HG02852 (cell line): ENCODE measurements at regions not wholly inside any gene's neighbourhood (a gene's known extent, or its start where the extent isn't known, plus 50 kb on each side); places are given as distances from the start of the nearest gene placed in this dataset.
A peak's percentile ranks its signal among the peaks of the same experiment; 100 is the strongest.
"Not testable (repeated sequence)": the region's sequence is repeated elsewhere in the genome, so short reads cannot be mapped to it uniquely, and the experiment has no call there.

Source experiments
- ATAC-seq: cut with Tn5 transposase; IDR thresholded peaks from one replicate; pipeline ENCODE4 v1.9.1; 2021; ENCODE audit warnings: mild to moderate bottlenecking, moderate library complexity; ENCODE audit not compliant: unreplicated experiment

DNA sequence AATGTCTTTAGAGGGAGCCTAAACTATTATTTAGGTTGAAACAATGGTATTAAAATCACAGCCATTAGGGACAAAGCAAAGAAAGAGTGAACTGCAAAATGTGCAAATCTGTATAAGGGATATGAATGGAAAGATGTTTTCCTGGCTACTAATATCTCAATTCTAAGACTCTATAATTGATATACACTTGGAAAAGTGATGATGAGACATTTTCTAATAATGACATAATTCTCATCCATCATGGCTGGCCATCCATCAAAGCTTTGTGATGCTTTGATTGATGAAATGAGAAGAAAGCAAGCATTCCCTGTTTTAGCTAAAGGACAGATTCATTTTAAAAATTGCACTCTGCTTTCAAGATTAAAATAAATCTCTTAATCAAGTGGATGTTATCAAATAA is 965.5 kb upstream of the IGFBP7 start:
- ATAC-seq = no peak

DNA sequence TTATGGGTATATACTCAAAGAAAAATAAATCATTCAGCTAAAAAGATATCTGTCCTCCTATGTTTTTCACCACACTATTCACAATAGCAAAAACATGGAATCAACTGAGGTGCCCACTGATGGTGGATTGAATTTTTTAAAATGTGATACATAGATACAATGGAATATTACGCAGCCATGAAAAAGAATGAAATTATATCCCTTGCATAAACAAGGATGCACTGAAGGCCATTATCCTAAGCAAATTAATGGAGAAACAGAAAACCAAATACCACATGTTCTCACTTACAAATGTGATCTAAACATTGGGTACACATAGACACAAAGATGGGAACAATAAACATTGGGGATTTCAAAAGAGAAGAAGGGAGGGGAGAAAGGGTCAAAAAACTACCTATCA is 964.2 kb upstream of the IGFBP7 start:
- ATAC-seq = no peak

DNA sequence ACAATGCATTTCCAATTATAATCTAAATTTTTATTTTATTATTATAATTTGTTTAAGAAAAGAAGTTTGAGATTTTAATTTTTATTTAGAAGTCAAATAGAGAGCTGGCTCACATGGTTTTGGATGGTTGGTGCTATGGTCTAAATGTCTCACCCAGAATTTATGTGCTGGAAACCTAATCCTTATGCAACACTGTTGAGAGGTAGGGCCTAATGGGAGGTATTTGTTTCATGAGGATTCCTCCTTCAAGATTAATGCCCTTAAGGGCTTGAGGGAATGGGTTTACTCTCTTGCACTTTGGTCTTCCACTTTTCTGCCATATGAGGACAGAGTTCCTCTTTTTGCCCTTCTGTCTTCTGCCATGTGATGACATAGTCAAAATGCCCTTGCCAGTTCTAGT is 960.5 kb upstream of the IGFBP7 start:
- ATAC-seq = no peak

DNA sequence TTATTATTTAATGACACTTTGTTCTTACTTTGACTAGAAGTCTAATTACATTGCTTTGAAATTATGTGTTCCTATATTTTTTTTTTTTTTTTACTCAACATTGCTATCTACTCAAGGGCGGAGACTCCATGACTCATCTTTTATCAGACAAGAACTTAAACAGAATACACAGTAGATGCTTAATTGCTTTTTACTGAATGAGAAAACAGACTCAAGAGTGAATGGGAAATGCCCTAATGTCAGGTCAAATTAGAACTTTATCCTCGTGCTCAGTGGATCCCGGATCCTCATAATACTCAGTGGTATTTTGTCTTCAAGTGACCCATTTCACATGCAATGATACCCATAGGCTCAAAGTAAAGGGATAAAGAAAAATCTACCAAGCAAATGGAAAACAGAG is 954.5 kb upstream of the IGFBP7 start:
- ATAC-seq = no peak

DNA sequence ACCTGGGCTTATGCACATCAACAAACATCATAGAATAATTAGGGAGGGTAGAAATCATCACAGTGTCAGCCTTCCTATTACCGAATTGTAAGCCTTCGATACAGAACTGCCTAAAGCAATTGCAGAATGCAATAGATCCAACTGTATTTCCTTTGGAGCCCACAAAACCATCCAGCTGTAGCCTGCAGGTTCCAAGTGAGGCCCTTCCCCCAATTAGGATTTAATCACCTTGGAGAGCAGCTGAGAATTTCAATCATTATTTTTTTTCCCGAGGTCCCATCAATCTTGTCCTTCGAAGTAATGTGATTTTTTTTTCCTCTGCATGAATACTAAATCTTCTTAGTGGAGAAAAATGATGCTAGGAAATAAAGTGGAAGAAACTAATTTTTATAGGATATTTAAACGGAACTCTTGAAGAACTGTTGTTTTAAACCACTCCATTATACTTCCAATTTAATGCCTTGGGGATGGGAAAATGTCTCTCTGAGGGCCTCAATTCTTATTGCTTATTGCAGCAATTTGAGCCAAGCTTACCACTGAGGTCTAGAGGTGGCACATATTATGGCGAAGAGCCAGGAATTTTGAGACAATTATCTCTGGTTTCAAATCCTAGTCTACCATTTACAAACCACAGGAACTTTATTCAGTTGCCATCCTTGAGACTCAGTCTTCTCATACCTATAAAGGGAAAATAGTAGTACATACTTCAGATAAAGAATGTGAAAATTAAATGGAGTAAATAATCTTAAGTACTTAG is 953.4 kb upstream of the IGFBP7 start:
- no peak for ATAC-seq

DNA sequence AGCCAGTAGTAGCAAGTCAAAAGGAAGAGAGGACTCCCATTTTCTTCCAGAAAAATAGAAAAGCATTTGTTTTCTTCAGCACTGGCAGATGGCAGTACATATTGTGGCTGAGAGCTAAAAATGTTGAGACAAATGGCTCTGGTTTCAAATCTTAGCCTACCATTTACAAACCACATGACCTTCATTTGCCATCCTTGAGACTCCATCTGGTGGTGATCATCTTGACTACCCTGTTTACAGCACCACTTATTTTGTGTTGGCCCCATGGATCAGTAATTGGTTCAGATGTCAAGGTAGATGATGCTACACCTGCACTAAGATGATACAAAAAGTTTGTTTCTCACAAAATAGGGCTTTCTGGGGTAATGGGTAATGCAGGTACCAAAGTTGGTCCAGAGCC is 951.8 kb upstream of the IGFBP7 start:
- no peak for ATAC-seq

DNA sequence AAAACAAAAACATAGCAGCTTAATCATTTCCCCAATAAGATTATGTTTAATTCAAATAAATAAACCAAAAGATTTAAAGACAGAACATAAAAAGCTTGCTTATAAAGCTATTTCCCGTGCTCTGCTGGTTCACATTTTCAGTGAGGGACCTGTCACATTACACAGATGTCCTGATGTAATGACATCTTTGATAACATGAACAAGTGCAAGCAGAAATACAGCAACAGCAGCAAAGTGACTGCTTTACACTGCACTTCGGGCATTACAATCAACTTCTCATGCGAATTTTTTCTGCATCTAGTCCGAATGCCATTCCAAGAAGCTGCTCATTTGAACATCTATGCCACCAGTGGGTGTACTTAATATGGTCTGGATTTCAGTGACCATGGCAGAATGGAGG is 940.3 kb upstream of the IGFBP7 start:
- no peak for ATAC-seq

DNA sequence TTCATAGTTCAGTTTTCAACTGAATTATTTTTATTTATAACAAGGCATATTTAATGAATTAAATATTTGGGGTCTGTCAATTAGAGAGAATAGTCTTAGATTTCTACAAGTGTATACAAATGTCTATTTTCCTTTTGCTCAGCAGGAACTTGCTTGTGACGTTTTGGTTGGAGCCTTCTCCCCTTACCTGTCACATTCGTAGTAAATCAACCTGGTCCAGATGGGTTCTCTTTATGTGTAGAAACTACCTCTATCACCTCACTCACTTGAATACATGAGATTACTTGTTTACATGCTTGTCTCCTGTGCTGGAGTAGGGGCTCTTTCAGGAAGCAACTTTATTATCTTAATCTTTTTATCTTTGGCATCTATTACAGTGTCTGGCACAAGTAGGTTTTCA is 938.3 kb upstream of the IGFBP7 start:
- ATAC-seq = no peak

DNA sequence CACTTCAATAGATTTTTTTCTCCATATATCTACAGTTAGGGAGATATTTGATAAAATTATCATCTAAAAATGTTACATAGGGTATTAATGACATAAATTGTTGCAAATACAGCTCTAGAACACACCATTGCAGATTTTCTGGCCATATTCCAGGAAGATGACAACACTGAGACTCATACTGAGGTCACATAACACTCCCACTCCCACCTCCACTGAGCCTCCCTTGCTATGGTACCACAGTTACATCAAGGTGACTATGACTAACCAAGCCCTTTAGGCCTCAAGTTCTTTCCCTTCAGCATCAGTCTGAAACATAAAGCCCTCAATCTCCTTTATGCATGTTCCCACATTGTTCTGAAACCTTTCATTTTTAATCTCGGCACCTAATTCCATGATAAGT is 932.0 kb upstream of the IGFBP7 start:
- no peak for ATAC-seq

DNA sequence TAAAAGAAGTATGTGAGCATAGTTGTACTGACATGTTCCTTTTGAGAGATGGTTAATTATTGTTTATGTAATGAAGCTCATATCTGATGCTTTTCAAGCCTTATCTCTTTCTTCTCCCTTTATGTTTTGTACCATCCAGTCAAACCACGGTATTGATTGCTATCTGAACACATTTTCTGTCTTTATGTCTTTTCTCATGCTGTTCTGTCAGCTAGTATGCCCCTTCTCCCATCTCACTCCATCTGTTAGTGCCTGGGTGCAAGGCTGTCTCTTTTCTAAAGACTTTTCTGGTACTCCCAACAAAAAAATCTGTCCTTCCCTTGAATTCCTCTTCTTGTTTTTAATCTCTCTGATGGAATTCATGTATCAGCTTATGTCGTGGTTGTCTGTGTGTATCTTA is 883.8 kb upstream of the IGFBP7 start:
- ATAC-seq = no peak

DNA sequence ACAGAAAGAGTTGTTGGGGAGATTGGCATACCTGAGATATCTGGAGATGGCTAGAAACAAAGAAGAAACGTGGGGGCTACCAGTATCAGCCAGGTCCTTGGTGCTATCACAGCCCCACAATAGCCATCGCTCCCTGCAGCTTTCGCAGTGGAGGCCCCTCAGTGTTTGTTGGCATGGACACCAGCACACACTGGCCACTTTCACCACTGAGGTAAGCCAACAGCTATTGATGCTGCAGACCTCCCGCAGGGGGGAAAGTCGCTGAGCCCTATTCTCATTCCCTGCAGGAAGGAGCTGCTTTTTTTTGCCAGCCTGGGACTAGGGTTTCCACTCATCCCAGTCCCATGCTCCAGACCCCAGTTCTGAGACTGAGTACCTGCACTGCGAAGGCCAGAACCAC is 879.2 kb upstream of the IGFBP7 start:
- ATAC-seq = no peak

DNA sequence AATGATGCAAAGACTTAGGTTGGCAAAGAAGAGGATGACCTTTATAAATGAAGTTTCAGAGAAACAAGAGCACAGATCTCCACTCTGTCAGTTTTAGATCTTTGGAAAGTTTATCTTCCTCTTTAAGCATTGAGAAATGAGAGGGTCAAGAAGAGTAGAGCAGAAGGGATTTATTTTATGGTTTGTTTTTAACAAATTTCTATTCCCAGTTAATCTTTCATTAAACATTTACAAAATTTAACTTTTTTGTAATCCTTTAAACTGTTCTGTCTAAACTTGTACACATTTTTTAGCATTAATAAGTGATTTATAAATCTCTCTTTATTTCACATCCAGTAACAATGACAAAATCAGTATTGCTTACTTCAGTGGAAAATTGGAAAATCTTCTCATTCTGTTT is 875.0 kb upstream of the IGFBP7 start:
- no peak for ATAC-seq

DNA sequence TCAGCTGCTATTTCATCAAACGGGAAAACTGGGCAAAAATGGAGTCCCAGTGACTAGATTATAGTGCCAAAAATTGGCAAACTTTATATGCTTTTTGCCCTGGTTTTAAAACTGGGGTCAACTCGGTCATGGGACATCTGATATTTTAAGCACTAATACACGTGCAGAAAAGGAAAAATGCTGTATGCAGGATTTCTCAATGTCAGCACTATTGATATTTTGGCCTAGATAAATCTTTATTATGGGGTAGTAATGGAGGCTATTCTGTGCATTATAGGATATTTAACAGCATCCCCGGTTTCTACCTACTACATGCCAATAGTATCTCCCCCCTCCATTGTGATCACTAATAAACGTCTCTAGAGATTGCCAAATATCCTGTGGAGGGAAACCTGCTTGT is 870.9 kb upstream of the IGFBP7 start:
- no peak for ATAC-seq

DNA sequence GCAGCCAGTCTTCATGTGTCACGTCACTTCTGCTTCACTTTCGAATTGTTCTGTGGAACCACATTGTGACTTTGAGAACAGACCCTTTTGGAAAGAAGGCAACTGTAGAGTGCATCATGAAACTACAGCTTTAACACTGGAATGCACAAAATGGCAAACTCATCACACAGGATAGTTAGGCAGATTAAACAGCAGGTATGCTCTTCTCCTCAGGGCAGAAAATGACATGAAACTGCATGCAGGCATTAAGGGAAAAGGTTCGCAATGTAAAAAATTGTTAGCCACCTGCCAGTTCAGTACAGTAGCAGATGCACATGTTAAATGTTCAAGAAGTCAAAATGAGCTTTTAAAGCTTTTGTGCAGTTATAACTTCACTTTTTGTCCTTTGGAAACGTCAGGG is 864.6 kb upstream of the IGFBP7 start:
- no peak for ATAC-seq

DNA sequence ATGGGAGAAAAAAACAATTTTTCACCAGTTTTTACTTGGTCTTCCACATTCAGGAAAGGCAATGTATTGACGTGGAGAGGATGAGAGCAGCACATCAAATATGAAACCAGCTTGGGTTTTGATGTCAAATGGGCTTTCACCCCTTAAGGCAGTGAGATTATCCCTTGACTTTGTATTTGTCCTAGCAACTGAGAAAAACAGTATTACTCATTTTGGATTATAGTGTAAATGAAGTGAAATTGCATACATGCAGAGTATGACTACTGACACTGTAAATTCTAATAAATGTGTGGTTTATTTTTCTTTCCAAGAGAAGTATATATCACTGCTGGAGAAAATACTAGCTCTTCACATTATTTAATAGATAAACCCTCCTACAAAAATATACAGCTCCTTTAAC is 863.6 kb upstream of the IGFBP7 start:
- no peak for ATAC-seq

DNA sequence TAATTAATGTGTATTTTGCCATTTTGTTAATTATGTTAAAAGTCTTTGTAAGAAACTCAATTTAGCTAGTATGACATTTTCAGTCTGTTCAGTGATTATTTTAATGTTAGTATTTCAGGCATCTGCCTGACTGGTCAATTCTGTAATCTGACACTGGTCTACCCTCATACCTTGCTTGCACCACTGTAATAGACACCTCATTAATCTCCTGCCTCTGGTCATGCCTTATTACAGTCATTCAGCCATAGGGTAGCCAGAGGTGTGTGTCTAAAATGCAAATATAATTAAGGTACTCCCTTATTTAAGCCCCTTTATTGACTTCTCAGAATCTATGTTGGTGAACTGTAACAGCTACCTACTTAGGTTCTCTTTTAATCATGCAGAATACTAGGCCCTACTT is 861.1 kb upstream of the IGFBP7 start:
- ATAC-seq = no peak

DNA sequence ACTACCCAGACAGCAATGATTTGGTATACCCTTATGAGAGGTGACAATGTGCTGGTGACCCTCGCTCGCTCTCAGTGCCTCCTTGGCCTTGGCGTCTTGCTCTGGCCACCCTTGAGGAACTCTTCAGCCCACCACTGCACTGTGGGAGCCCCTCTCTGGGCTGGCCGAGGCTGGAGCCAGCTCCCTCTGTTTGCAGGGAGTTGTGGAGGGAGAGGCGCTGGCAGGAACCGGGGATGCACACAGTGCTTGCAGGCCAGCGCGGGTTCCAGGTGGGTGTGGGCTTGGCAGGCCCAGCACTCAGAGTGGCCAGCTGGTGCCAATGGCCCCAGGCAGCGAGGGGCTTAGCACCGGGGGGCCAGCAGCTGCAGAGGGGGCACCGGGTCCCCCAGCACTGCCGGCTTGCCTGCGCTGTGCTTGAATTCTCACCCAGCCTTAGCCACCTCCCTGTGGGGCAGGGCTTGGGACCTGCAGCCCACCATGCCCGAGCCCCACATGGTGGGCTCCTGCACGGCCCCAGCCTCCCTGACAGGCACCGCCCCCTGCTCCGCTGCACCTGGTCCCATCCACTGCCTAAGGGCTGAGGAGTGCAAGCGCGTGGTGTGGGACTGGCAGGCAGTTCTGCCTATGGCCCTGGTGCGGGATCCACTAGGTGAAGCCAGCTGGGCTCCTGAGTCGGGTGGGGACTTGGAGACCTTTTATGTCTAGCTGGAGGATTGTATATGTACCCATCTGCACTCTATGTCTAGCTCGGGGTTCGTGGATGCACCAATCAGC is 857.0 kb upstream of the IGFBP7 start:
- ATAC-seq = no peak

DNA sequence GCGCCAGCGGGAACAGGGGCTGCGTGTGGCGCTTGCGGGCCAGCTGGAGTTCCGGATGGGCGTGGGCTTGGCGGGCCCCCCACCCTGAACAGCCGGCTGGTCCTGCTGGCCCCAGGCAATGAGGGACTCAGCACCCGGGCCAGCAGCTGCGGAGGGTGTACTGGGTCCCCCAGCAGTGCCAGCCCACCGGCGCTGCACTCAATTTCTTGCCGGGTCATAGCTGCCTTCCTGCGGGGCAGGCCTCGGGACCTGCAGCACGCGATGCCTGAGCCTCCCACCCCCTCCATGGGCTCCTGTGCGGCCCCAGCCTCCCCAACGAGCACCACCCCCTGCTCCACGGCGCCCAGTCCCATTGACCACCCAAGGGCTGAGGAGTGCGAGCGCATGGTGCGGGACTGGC is 855.2 kb upstream of the IGFBP7 start:
- ATAC-seq = not testable (repeated sequence)

DNA sequence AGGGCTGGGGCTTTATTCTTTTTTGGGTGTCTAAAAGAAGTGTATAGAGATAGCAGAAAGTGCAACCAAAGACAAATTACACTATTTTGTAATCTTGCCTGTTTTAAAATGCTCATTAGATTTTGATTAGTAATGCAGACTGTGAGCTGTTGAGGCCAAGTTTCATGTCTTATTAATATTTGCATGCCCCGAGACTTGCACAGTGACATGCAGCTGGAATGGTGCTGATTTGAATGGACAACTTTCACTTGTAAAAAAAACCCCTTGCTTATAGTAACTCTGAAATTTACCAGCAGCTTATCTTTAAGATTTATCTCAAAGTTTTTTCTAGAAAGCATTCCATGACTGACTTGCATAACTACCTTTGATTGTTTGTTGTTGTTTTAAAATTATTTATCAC is 835.1 kb upstream of the IGFBP7 start:
- ATAC-seq = peak; percentile 75

DNA sequence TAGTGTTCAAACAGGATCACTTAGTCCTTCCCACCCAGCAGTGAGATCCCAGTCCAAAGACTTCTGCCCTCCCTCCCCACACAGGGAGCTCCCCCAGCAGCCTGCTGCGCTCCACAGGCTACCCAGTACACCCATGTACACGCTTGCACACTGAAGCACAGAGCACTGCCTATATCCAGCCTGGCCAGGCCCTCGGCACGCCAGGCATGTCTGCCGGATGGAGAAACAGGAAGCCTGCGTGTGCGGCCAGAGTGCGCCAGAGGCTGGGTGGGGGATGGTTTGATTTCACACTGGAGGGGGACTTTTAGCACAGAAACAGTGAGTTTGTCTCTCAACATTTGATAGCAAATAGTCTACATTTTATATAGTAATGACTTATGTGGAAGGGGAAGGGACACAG is 833.5 kb upstream of the IGFBP7 start:
- no peak for ATAC-seq

DNA sequence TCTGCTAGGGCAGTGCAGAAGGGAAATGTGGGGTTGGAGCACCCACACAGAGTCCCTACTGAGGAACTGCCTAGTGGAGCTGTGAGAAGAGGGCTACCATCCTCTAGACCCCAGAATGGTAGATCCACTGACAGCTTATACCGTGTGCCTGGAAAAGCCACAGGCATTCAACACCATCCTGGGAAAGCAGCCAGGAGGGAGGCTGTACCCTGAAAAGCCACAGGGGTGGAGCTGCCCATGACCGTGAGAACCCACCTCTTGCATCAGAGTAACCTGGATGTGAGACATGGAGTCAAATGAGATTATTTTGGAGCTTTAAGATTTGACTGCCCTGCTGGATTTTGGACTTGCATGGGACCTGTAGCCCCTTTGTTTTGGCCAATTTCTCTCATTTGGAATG is 827.1 kb upstream of the IGFBP7 start:
- ATAC-seq = not testable (repeated sequence)

DNA sequence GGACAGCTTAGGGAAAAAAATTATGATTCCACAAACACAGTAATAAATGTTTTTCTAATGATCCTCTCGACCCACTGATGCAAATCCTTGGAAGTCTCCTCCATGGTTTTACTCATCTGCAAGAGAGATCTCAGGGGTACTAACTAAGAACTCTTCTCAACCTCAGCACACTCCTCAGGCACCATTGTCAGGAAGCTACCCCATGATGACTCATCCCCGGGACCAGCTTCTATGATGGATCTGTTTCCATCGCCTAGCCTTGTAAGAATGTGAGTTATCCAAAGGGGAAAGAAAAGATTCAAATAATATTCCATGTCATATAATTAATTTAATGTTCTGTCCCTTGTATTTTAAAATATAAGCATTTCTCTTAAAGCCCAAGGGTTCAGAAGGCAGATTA is 816.1 kb upstream of the IGFBP7 start:
- no peak for ATAC-seq

DNA sequence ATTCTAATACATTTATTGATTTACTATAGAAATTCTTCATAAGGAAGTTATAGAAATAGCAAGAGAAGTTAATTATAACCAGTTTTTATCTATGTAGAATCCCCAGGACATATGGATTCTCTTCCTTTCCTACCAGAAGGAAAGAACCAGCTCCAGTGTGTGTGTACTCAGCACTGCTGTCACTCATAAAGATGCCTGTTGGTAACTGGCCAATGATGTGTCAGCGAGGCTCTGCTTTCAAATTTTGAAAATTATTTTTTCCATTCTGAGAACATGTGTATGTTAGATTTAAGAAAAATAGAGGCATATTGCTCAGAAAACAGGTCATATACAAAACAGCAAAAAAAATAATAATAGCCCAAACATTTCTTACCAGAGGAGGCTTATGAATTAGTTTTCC is 814.8 kb upstream of the IGFBP7 start:
- ATAC-seq = no peak
